ACHN (cell line): ENCODE measurements at regions not wholly inside any gene's neighbourhood (a gene's known extent, or its start where the extent isn't known, plus 50 kb on each side); places are given as distances from the start of the nearest gene placed in this dataset.
"Not testable (repeated sequence)": the region's sequence is repeated elsewhere in the genome, so short reads cannot be mapped to it uniquely, and the experiment has no call there.

Experiments
- DNase-seq: peaks from one replicate; pipeline ENCODE4 v3.0.0-alpha.2; 2015
- in situ Hi-C: cut with HindIII; loops from 2 replicates; pipeline ENCODE4 v1.10.0; 2017; ENCODE audit warnings: low sequenced_read_pairs, low pct_ligation_motif_present, low pct_unique_long_range_greater_than_20kb

- no peak for DNase-seq
- in situ Hi-C loops = no loop called here
These were observed 146.2 kb downstream of the SEM1 start for GRCh38 chr7:96563409-96563808.

- no peak for DNase-seq
- in situ Hi-C loops = no loop called here
These were observed 146.7 kb downstream of the SEM1 start for GRCh38 chr7:96562966-96563365.

GRCh38 chr7:96562458-96562857 lies 147.2 kb downstream of the SEM1 start:
- no peak for DNase-seq
- in situ Hi-C loops = no loop called here

- DNase-seq = no peak
- in situ Hi-C loops = no loop called here
These were observed 147.8 kb downstream of the SEM1 start for GRCh38 chr7:96561892-96562291.

- in situ Hi-C loops = no loop called here
- no peak for DNase-seq
These were observed 151.1 kb downstream of the SEM1 start for GRCh38 chr7:96558530-96558929.

GRCh38 chr7:96558093-96558492 lies 151.6 kb downstream of the SEM1 start:
- in situ Hi-C loops = no loop called here
- no peak for DNase-seq

- in situ Hi-C loops, DNase-seq: not testable (repeated sequence)
These were observed 152.0 kb downstream of the SEM1 start for GRCh38 chr7:96557598-96557997.

- no peak for DNase-seq
- in situ Hi-C loops = no loop called here
These were observed 161.0 kb downstream of the SEM1 start for GRCh38 chr7:96548664-96549063.

- no peak for DNase-seq
- in situ Hi-C loops = no loop called here
These were observed 162.3 kb downstream of the SEM1 start for GRCh38 chr7:96547371-96547811.

GRCh38 chr7:96546426-96546825 lies 163.2 kb downstream of the SEM1 start:
- no peak for DNase-seq
- in situ Hi-C loops = no loop called here

- DNase-seq = no peak
- in situ Hi-C loops = no loop called here
These were observed 170.2 kb downstream of the SEM1 start for GRCh38 chr7:96539471-96539870.

GRCh38 chr7:96538632-96539031 lies 171.0 kb downstream of the SEM1 start:
- no peak for DNase-seq
- in situ Hi-C loops = no loop called here

- in situ Hi-C loops = no loop called here
These were observed 175.4 kb downstream of the SEM1 start for GRCh38 chr7:96534221-96534620.

GRCh38 chr7:96532428-96532935 lies 177.2 kb downstream of the SEM1 start:
- in situ Hi-C loops = no loop called here
- DNase-seq = no peak

More at GRCh38 chr7:96534221-96534620, 175.4 kb downstream of the SEM1 start:
- DNase-seq = no peak

- in situ Hi-C loops = no loop called here
- DNase-seq = no peak
These were observed 178.3 kb downstream of the SEM1 start for GRCh38 chr7:96531331-96531730.

- in situ Hi-C loops = no loop called here
- DNase-seq = no peak
These were observed 178.9 kb downstream of the SEM1 start for GRCh38 chr7:96530786-96531185.

GRCh38 chr7:96527133-96527827 lies 182.4 kb downstream of the SEM1 start:
- in situ Hi-C loops = no loop called here
- DNase-seq = no peak

GRCh38 chr7:96526496-96526895 lies 183.2 kb downstream of the SEM1 start:
- in situ Hi-C loops = no loop called here
- DNase-seq = no peak

- no peak for DNase-seq
- in situ Hi-C loops = no loop called here
These were observed 188.4 kb downstream of the SEM1 start for GRCh38 chr7:96521068-96521894.

GRCh38 chr7:96508371-96508770 lies 186.5 kb upstream of the SLC25A13 start:
- in situ Hi-C loops = no loop called here
- no peak for DNase-seq
